H1 (cell line): ENCODE measurements at regions not wholly inside any gene's neighbourhood (a gene's known extent, or its start where the extent isn't known, plus 50 kb on each side); places are given as distances from the start of the nearest gene placed in this dataset.

Experiments
- CTCF ChIA-PET: fragments of 300-600 bp; sonication (Branson Sonifier 250); formaldehyde crosslinking; loops from one replicate; lab custom pipeline; 2021; ENCODE audit not compliant: partially characterized antibody; lab: Charles Lee
- POLR2A ChIA-PET: fragments of 300-600 bp; sonication (Branson Sonifier 250); formaldehyde crosslinking; loops from one replicate; lab custom pipeline; 2021; ENCODE audit warnings: inconsistent platforms; ENCODE audit not compliant: partially characterized antibody; lab: Charles Lee
- DNase-seq, 2 experiments: peaks; one replicate each; pipeline versions ENCODE4 v3.0.0 to v3.0.0-alpha.2; 2010 to 2022; ENCODE audit warnings: low spot score in 2 of 2, low read depth in 1 of 2, mixed read lengths in 1 of 2
- FAIRE-seq: peaks from 2 replicates; lab custom pipeline; 2011; peaks lifted over from hg19 to GRCh38; lab: Jason Lieb, UNC
- H2AFZ ChIP-seq: 2 replicates; pipeline ENCODE4 v1.8.1; 2012; ENCODE audit warnings: low read length, inconsistent platforms
- H2AK5ac ChIP-seq: 2 replicates; pipeline ENCODE4 v1.6.1; 2013; ENCODE audit warnings: low read depth, low read length
- H2BK120ac ChIP-seq: replicated peaks from 2 replicates; pipeline ENCODE3; 2013; ENCODE audit warnings: low read depth, low read length, inconsistent platforms
- H2BK12ac ChIP-seq: 2 replicates; pipeline ENCODE4 v1.6.1; 2013; ENCODE audit warnings: low read depth, low read length
- H2BK15ac ChIP-seq: 2 replicates; pipeline ENCODE4 v1.6.1; 2013; ENCODE audit warnings: low read length
- H2BK20ac ChIP-seq: 2 replicates; pipeline ENCODE4 v1.6.1; 2013; ENCODE audit warnings: low read length
- H2BK5ac ChIP-seq: 2 replicates; pipeline ENCODE4 v1.6.1; 2013; ENCODE audit warnings: low read depth, low read length
- H3K14ac ChIP-seq: 2 replicates; pipeline ENCODE4 v1.6.1; 2013; ENCODE audit warnings: inconsistent platforms; ENCODE audit not compliant: insufficient read length
- H3K18ac ChIP-seq: 2 replicates; pipeline ENCODE4 v1.6.1; 2013; ENCODE audit warnings: low read length; ENCODE audit errors: extremely low read depth
- H3K23ac ChIP-seq: 2 replicates; pipeline ENCODE4 v1.6.1; 2013; ENCODE audit warnings: inconsistent platforms; ENCODE audit not compliant: insufficient read length
- H3K23me2 ChIP-seq: 2 replicates; pipeline ENCODE4 v1.6.1; 2013; ENCODE audit warnings: low read depth, low read length
- H3K27ac ChIP-seq: 2 replicates; pipeline ENCODE4 v1.6.1; 2011; ENCODE audit warnings: low read depth, low read length, inconsistent platforms
- H3K27me3 ChIP-seq, 4 experiments: replicated peaks in 1 of 4; 1 replicate in 1 of 4; 2 replicates in 3 of 4; pipeline versions ENCODE4 v1.6.1 to v1.8.1; 2011 to 2013; ENCODE audit warnings: low read length in 3 of 4, mild to moderate bottlenecking in 3 of 4, inconsistent platforms in 2 of 4, mixed read lengths in 2 of 4, moderate library complexity in 1 of 4; ENCODE audit not compliant: control insufficient read depth in 3 of 4, insufficient read depth in 3 of 4; ENCODE audit errors: extremely low read depth in 1 of 4
- H3K36me3 ChIP-seq, 4 experiments: 2 replicates each; pipeline versions ENCODE4 v1.6.1 to v1.8.1; 2011 to 2013; ENCODE audit warnings: mild to moderate bottlenecking in 4 of 4, low read length in 3 of 4, moderate library complexity in 2 of 4, control low read depth in 1 of 4, inconsistent platforms in 1 of 4; ENCODE audit not compliant: insufficient read depth in 4 of 4, control insufficient read depth in 2 of 4
- H3K4ac ChIP-seq: replicated peaks from 2 replicates; pipeline ENCODE3; 2013; ENCODE audit warnings: low read length, low read depth, mixed read lengths, inconsistent platforms; ENCODE audit not compliant: insufficient read length
- H3K4me1 ChIP-seq, 4 experiments: replicated peaks in 1 of 4; 1 replicate in 1 of 4; 2 replicates in 3 of 4; pipeline versions ENCODE4 v1.6.1 to v1.8.1; 2011 to 2013; ENCODE audit warnings: low read length in 3 of 4, inconsistent platforms in 2 of 4, mixed read lengths in 1 of 4; ENCODE audit not compliant: insufficient read depth in 4 of 4, control insufficient read depth in 3 of 4
- H3K4me2 ChIP-seq, 2 experiments: 2 replicates each; pipeline versions ENCODE4 v1.6.1 to v1.8.1; 2011 to 2013; ENCODE audit warnings: low read depth in 2 of 2, low read length in 2 of 2, control low read depth in 1 of 2, inconsistent platforms in 1 of 2, mild to moderate bottlenecking in 1 of 2; ENCODE audit not compliant: insufficient read depth in 1 of 2
- H3K4me3 ChIP-seq, 4 experiments: fragments of 200-600, 300-600 bp in 1 of 4; sonication (generic), shearing (Covaris generic), sonication (Bioruptor Twin) in 1 of 4; 2 replicates each; pipeline versions ENCODE4 v1.5.1 to v1.8.1; 2011 to 2016; ENCODE audit warnings: low read length in 4 of 4, low read depth in 3 of 4, control low read depth in 2 of 4, inconsistent platforms in 2 of 4, mild to moderate bottlenecking in 2 of 4, mixed read lengths in 1 of 4, moderate library complexity in 1 of 4; ENCODE audit not compliant: insufficient read depth in 2 of 4; ENCODE audit errors: extremely low read depth in 1 of 4
- H3K56ac ChIP-seq: replicated peaks from 2 replicates; pipeline ENCODE3; 2013; ENCODE audit warnings: low read depth, mild to moderate bottlenecking, mixed read lengths, low read length, inconsistent platforms; ENCODE audit not compliant: insufficient read length
- H3K79me1 ChIP-seq: 2 replicates; pipeline ENCODE4 v1.6.1; 2013; ENCODE audit warnings: low read depth, low read length, control low read depth
- H3K79me2 ChIP-seq, 2 experiments: 2 replicates each; pipeline versions ENCODE4 v1.6.1 to v1.8.1; 2012 to 2013; ENCODE audit warnings: low read length in 2 of 2, mild to moderate bottlenecking in 2 of 2, inconsistent platforms in 1 of 2; ENCODE audit not compliant: insufficient read depth in 2 of 2, control insufficient read depth in 1 of 2
- H3K9ac ChIP-seq, 4 experiments: replicated peaks in 1 of 4; 1 replicate in 1 of 4; 2 replicates in 3 of 4; pipeline versions ENCODE4 v1.6.1 to v1.8.1; 2011 to 2013; ENCODE audit warnings: low read depth in 3 of 4, low read length in 3 of 4, control low read depth in 2 of 4, mild to moderate bottlenecking in 2 of 4, moderate library complexity in 2 of 4, inconsistent platforms in 1 of 4; ENCODE audit errors: extremely low read depth in 1 of 4
- H3K9me3 ChIP-seq, 2 experiments: 2 replicates each; pipeline versions ENCODE4 v1.6.1 to v1.8.1; 2012 to 2013; ENCODE audit warnings: mild to moderate bottlenecking in 2 of 2, moderate library complexity in 2 of 2, control low read depth in 1 of 2, inconsistent platforms in 1 of 2, low read depth in 1 of 2, low read length in 1 of 2, mixed read lengths in 1 of 2; ENCODE audit not compliant: insufficient read depth in 2 of 2
- H4K20me1 ChIP-seq, 2 experiments: replicated peaks in 1 of 2; 2 replicates each; pipeline versions ENCODE3 to v1.8.1; 2011 to 2013; ENCODE audit warnings: inconsistent platforms in 2 of 2, low read length in 2 of 2, mild to moderate bottlenecking in 1 of 2; ENCODE audit not compliant: insufficient read depth in 2 of 2, control insufficient read depth in 1 of 2
- H4K5ac ChIP-seq: 2 replicates; pipeline ENCODE4 v1.6.1; 2013; ENCODE audit warnings: low read length, low read depth, mixed read lengths, inconsistent platforms; ENCODE audit not compliant: insufficient read length
- H4K8ac ChIP-seq: 2 replicates; pipeline ENCODE4 v1.8.0; 2013; ENCODE audit warnings: mild to moderate bottlenecking, moderate library complexity, low read length, inconsistent platforms; ENCODE audit not compliant: insufficient read depth; ENCODE audit errors: extremely low read depth
- H4K91ac ChIP-seq: replicated peaks from 2 replicates; pipeline ENCODE3; 2013; ENCODE audit warnings: low read length, mixed read lengths, inconsistent platforms; ENCODE audit not compliant: insufficient read length
- WGBS, 2 experiments: shearing (Covaris generic) in 1 of 2; methylation state at CpG; one replicate each; pipeline versions ENCODE4 v1.1.6 to v1.1.7; 2013 to 2015; ENCODE audit warnings: low lambda C conversion rate in 2 of 2, mixed read lengths in 2 of 2, inconsistent platforms in 1 of 2, low coverage in 1 of 2, missing lambda C conversion rate in 1 of 2; ENCODE audit not compliant: insufficient replicate concordance in 2 of 2, insufficient coverage in 1 of 2, insufficient read length in 1 of 2; ENCODE audit errors: extremely low coverage in 1 of 2, missing lambda C conversion rate in 1 of 2; 5-methylcytosine and 5-hydroxymethylcytosine counted together

GRCh38 chr10:128526791-128527375 lies 400.7 kb upstream of the MKI67 start:
- Histone ChIP-seq H4K8ac (no peak overlapping the region; the same call in 1 of the 2 replicates), H4K5ac (no peak overlapping the region), H3K36me3 (no peaks in the 10 kb centered on the region), H2AK5ac (no peak overlapping the region), H3K27ac (no peak overlapping the region), H3K23ac (no peak overlapping the region), H2BK15ac (no peak overlapping the region), H3K79me2 (no peaks in the 10 kb centered on the region), H4K91ac (no peak overlapping the region), H3K9me3 (no peaks in the 10 kb centered on the region), H2BK12ac (peak overlapping the region; percentile 35; the same call in 1 of the 2 replicates), H3K4me2 (peak overlapping the region in 1 of 2 experiments; percentile 50; a peak in 1 of 4 replicates), H3K14ac (no peak overlapping the region), H3K18ac (peak overlapping the region; percentile 13; the same call in 1 of the 2 replicates), H3K23me2 (no peaks in the 10 kb centered on the region), H3K4me1 (peaks cover 0 to 16% (median 5%) of the 10 kb centered on the region in 4 experiments; a peak in 5 of 7 replicates), H2BK120ac (peak overlapping the region; percentile 62), H3K79me1 (no peaks in the 10 kb centered on the region), H3K4me3 (no peak overlapping the region), H2BK20ac (peak overlapping the region; percentile 65), H4K20me1 (no peaks in the 10 kb centered on the region), H2AFZ (no peak overlapping the region), H3K56ac (no peak overlapping the region), H3K27me3 (no peaks in the 10 kb centered on the region), H2BK5ac (peak overlapping the region; percentile 40; the same call in 1 of the 2 replicates), H3K9ac (no peak overlapping the region), H3K4ac (no peak overlapping the region)
- POLR2A ChIA-PET = interaction anchor here (0.6 to 1.3 kb wide), 4 partner anchors 11 to 77 kb away, joined by 3 to 6 read pairs (median 4); no protein-coding TSS in a partner anchor
- DNase-seq (no peak), FAIRE-seq (no peak)
- 87% methylated on average over 16 of the region's 17 CpGs; no CpG with 5 or more reads in 1 of the 2 experiments for WGBS, 2 experiments
- CTCF ChIA-PET = interaction anchor here (0.6 to 6.6 kb wide), 5 partner anchors 13 to 1350 kb away, joined by 3 to 52 read pairs (median 4); no protein-coding TSS in a partner anchor
